ENCODE measurements at regions not wholly inside any gene's neighbourhood (a gene's known extent, or its start where the extent isn't known, plus 50 kb on each side); places are given as distances from the start of the nearest gene placed in this dataset.

DNA sequence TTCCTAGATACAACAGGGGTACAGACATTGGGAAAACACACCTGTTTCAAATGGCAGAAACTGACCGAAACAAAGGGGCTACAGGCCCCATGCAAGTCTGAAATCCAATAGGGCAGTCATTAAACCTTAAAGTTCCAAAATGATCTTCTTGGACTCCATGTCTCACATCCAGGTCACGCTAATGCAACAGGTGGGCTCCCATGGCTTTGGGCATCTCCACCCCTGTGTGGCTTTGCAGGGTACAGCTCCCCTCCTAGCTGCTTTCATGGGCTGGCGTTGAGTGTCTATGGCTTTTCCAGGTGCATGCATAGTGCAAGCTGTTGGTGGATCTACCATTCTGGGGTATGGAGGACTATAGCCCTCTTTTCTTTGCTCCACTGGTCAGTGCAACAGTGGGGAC is 248.1 kb upstream of the RHOBTB1 start:
- WGBS, 2 donors, result 94 to 96% methylated on average over 3 of the region's 3 CpGs
- Histone ChIP-seq H3K27ac (no peak overlapping the region), H3K4me3 (no peak overlapping the region), H3K27me3 (no peaks in the 10 kb centered on the region), H3K9me3 (peaks cover 0 to 8% (median 0%) of the 10 kb centered on the region in 4 donors), H3K36me3 (no peaks in the 10 kb centered on the region), H3K4me1 (no peaks in the 10 kb centered on the region)
- DNase-seq (no peak), ATAC-seq (ENCODE audit: low FRiP score in 2 of 2) (no peak)
- TF ChIP-seq, protein P1, sequence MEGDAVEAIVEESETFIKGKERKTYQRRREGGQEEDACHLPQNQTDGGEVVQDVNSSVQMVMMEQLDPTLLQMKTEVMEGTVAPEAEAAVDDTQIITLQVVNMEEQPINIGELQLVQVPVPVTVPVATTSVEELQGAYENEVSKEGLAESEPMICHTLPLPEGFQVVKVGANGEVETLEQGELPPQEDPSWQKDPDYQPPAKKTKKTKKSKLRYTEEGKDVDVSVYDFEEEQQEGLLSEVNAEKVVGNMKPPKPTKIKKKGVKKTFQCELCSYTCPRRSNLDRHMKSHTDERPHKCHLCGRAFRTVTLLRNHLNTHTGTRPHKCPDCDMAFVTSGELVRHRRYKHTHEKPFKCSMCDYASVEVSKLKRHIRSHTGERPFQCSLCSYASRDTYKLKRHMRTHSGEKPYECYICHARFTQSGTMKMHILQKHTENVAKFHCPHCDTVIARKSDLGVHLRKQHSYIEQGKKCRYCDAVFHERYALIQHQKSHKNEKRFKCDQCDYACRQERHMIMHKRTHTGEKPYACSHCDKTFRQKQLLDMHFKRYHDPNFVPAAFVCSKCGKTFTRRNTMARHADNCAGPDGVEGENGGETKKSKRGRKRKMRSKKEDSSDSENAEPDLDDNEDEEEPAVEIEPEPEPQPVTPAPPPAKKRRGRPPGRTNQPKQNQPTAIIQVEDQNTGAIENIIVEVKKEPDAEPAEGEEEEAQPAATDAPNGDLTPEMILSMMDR (IDR thresholded peaks at IDR 0.05), result no peak
- TF ChIP-seq POLR2AphosphoS5 (IDR thresholded peaks at IDR 0.05), result no peak
- no peak for TF ChIP-seq POLR2A (IDR thresholded peaks at IDR 0.05)
- TF ChIP-seq EP300 (IDR thresholded peaks at IDR 0.05), result no peak

DNA sequence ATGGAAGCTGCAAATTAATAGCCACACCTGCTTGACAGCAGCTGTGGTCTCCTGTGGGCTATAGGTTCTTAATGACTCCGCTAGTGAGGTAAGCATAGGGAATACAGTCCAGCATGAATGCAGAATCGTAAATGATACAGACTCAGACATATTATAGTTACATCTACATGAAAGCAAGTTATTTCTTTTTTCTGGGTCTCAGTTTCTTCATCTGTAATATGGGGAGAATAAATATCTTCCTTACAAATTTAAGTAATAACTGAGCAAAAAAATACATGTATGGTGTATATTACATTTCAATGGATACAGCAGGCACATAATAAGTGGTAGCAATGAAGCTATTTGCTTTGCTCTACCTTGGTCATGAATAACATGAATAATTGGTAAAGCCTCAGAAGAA is 245.9 kb upstream of the RHOBTB1 start:
- Histone ChIP-seq H3K36me3 (no peaks in the 10 kb centered on the region), H3K4me1 (no peaks in the 10 kb centered on the region), H3K4me3 (no peak overlapping the region), H3K27ac (no peak overlapping the region), H3K9me3 (peaks cover 0 to 8% (median 0%) of the 10 kb centered on the region in 4 donors), H3K27me3 (no peaks in the 10 kb centered on the region)
- DNase-seq, result no peak
- 93 to 98% methylated on average over 2 of the region's 2 CpGs for WGBS, 2 donors
- no peak for TF ChIP-seq POLR2A (IDR thresholded peaks at IDR 0.05)
- TF ChIP-seq EP300 (IDR thresholded peaks at IDR 0.05), result no peak
- no peak for TF ChIP-seq POLR2AphosphoS5 (IDR thresholded peaks at IDR 0.05)
- TF ChIP-seq, protein P1 (IDR thresholded peaks at IDR 0.05), result no peak
- ATAC-seq (ENCODE audit: low FRiP score in 2 of 2), result no peak

DNA sequence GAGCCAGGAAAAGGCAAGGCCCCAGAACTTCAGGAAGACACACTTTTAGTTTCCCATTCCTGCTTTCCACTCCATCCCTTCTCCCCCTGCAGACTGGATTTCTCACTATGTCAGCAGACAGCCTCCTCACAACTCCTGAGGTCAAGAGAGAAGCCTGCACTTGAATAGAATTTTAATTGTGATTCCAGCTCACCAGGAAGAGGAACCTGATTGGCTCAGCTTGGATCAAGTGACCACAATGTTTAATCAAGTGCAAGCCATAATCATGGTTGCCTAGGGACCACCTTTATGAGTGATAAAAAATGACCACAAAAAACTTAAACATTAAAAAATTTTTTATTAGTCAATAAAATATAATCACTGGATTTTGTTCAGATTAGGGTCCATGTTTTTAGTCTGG is 244.7 kb upstream of the RHOBTB1 start:
- Histone ChIP-seq H3K36me3 (no peaks in the 10 kb centered on the region), H3K9me3 (peaks cover 0 to 8% (median 0%) of the 10 kb centered on the region in 4 donors), H3K27me3 (no peaks in the 10 kb centered on the region), H3K4me1 (no peaks in the 10 kb centered on the region), H3K27ac (no peak overlapping the region), H3K4me3 (no peak overlapping the region)
- DNase-seq, result no peak
- no peak for TF ChIP-seq EP300 (IDR thresholded peaks at IDR 0.05)
- no peak for TF ChIP-seq POLR2A (IDR thresholded peaks at IDR 0.05)
- TF ChIP-seq, protein P1 (IDR thresholded peaks at IDR 0.05), result no peak
- TF ChIP-seq POLR2AphosphoS5 (IDR thresholded peaks at IDR 0.05), result no peak
- no peak for ATAC-seq (ENCODE audit: low FRiP score in 2 of 2)

DNA sequence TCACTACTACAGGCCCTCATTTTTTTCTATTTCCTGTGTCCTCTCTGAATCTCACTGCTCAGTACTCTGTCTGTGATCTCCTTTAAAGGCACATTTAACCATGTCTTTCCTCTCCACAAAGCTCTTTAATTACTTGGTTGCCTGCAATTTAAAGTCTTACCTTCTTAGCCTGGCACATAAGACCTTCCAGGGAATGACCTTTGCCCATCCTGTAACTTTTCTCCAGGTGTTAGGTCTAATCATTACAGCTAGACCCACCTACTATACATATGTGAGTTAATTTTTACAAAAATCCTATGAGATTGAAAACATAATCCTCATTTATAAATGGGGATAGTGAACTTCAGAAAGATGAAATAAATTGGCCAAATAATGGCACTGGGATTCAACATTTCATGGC is 244.1 kb upstream of the RHOBTB1 start:
- Histone ChIP-seq H3K27ac (no peak overlapping the region), H3K4me1 (no peaks in the 10 kb centered on the region), H3K9me3 (peaks cover 0 to 5% (median 0%) of the 10 kb centered on the region in 4 donors), H3K4me3 (no peak overlapping the region), H3K27me3 (no peaks in the 10 kb centered on the region), H3K36me3 (no peaks in the 10 kb centered on the region)
- DNase-seq (no peak), ATAC-seq (ENCODE audit: low FRiP score in 2 of 2) (no peak)
- TF ChIP-seq, protein P1 (IDR thresholded peaks at IDR 0.05), result no peak
- TF ChIP-seq EP300 (IDR thresholded peaks at IDR 0.05), result no peak
- no peak for TF ChIP-seq POLR2A (IDR thresholded peaks at IDR 0.05)
- TF ChIP-seq POLR2AphosphoS5 (IDR thresholded peaks at IDR 0.05), result no peak

DNA sequence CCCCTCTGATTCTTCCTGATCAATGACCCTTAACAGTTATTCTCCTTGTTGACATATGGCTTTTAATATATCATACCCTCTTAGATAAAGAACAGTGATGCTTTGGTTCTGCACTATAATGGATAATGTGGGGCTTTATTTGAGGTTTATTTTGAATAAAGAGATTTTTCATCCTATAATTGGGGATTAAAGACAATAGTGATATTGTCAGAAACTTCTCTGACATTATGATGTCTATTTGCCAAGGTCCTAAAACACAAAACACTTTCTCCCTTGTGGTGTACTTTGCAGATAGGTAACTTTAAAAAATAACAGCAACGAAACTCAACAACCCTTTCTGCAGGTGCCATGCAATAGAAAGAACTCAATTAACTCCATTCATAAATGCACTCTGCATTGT is 243.6 kb upstream of the RHOBTB1 start:
- no peak overlapping the region for H3K4me3 ChIP-seq
- no peak for DNase-seq
- H3K36me3 ChIP-seq, result no peaks in the 10 kb centered on the region
- no peak overlapping the region for H3K27ac ChIP-seq
- WGBS, 2 donors, result 94 to 97% methylated on average over 1 of the region's 1 CpG
- no peaks in the 10 kb centered on the region for H3K27me3 ChIP-seq
- peaks cover 0 to 2% (median 0%) of the 10 kb centered on the region in 4 donors for H3K9me3 ChIP-seq
- H3K4me1 ChIP-seq, result no peaks in the 10 kb centered on the region
- ATAC-seq (ENCODE audit: low FRiP score in 2 of 2), result no peak
- no peak for TF ChIP-seq POLR2AphosphoS5 (IDR thresholded peaks at IDR 0.05)
- TF ChIP-seq, protein P1 (IDR thresholded peaks at IDR 0.05), result no peak
- no peak for TF ChIP-seq POLR2A (IDR thresholded peaks at IDR 0.05)
- TF ChIP-seq EP300 (IDR thresholded peaks at IDR 0.05), result no peak
